A549 (cell line): ENCODE measurements at regions not wholly inside any gene's neighbourhood (a gene's known extent, or its start where the extent isn't known, plus 50 kb on each side); places are given as distances from the start of the nearest gene placed in this dataset.

Experiments
- ATAC-seq, 2 experiments: fragments of 200-7000 bp in 1 of 2; fragments of >200 bp in 1 of 2; cut with Nextera tagmentation in 1 of 2; cut with Tn5 transposase in 1 of 2; 3 replicates each; pipeline versions ENCODE4 v1.8.0 to v1.9.1; 2018 to 2020; ENCODE audit warnings: mild to moderate bottlenecking in 1 of 2, moderate library complexity in 1 of 2
- CTCF ChIA-PET: fragments of 300-600 bp; sonication (Branson Sonifier 250); formaldehyde crosslinking; extraction: SDS; loops from one replicate; lab custom pipeline; 2021; ENCODE audit warnings: antibody characterized with exemption, inconsistent platforms; lab: Yijun Ruan, JAX
- POLR2A ChIA-PET: fragments of 350-600 bp; formaldehyde crosslinking; extraction: SDS; loops from one replicate; lab custom pipeline; 2021; ENCODE audit warnings: antibody characterized with exemption, inconsistent platforms; lab: Yijun Ruan, JAX
- DNase-seq, 2 experiments: peaks; one replicate each; pipeline versions ENCODE4 v3.0.0 to v3.0.0-alpha.2; 2011 to 2016; ENCODE audit warnings: low read depth in 1 of 2, low spot score in 1 of 2
- FAIRE-seq: peaks from 2 replicates; lab custom pipeline; 2011; peaks lifted over from hg19 to GRCh38; lab: Jason Lieb, UNC
- H3K27ac ChIP-seq, 2 experiments: fragments of >200 bp; sonication (Bioruptor Twin); formaldehyde crosslinking; 3 replicates each; pipeline ENCODE4 v1.5.1; 2016 to 2017
- H3K4me1 ChIP-seq: fragments of >200 bp; sonication (Bioruptor Twin); formaldehyde crosslinking; 3 replicates; pipeline ENCODE4 v1.6.1; 2016
- H3K4me2 ChIP-seq: fragments of >200 bp; sonication (Bioruptor Twin); formaldehyde crosslinking; 3 replicates; pipeline ENCODE4 v1.6.1; 2016
- H3K4me3 ChIP-seq: fragments of >200 bp; sonication (Bioruptor Twin); formaldehyde crosslinking; 3 replicates; pipeline ENCODE4 v1.5.1; 2016
- H3K9me3 ChIP-seq: fragments of >200 bp; sonication (Bioruptor Twin); formaldehyde crosslinking; 3 replicates; pipeline ENCODE4 v1.6.1; 2016
- ATOH8 ChIP-seq: fragments of 250-450 bp; sonication (Bioruptor Pico); IDR thresholded peaks from 2 replicates; pipeline ENCODE4 v1.5.0; 2020; ENCODE audit warnings: low read depth, mild to moderate bottlenecking, moderate library complexity
- BHLHE40 ChIP-seq: IDR thresholded peaks from 2 replicates; pipeline ENCODE4 v1.6.1; 2012; ENCODE audit warnings: low read depth, low read length, inconsistent platforms
- CHD2 ChIP-seq: fragments of 150-350 bp; IDR thresholded peaks from 2 replicates; pipeline ENCODE4 v1.6.1; 2014; ENCODE audit warnings: low read length; ENCODE audit not compliant: partially characterized antibody
- CTCF ChIP-seq: fragments of >200 bp; sonication (Bioruptor Twin); formaldehyde crosslinking; IDR thresholded peaks from 3 replicates; pipeline ENCODE4 v1.5.1; 2016
- EHF ChIP-seq: fragments of 250-450 bp; sonication (Bioruptor Pico); IDR thresholded peaks from 2 replicates; pipeline ENCODE4 v1.5.0; 2020; ENCODE audit warnings: mild to moderate bottlenecking
- ELK1 ChIP-seq: fragments of 150-350 bp; IDR thresholded peaks from 2 replicates; pipeline ENCODE4 v1.6.1; 2014; ENCODE audit warnings: low read depth, mild to moderate bottlenecking, low read length
- EP300 ChIP-seq, 2 experiments: fragments of >200 bp; sonication (Bioruptor Twin); formaldehyde crosslinking; IDR thresholded peaks; 2 replicates in 1 of 2; 3 replicates in 1 of 2; pipeline ENCODE4 v1.6.1; 2016 to 2017
- FOSL2 ChIP-seq, 2 experiments: fragments of 450-650 bp in 1 of 2; fragments of >200 bp in 1 of 2; sonication (Bioruptor Twin) in 1 of 2; formaldehyde crosslinking; IDR thresholded peaks; 2 replicates each; pipeline versions ENCODE4 v1.5.0 to v1.6.1; 2016 to 2020; ENCODE audit warnings: mild to moderate bottlenecking in 1 of 2, moderate library complexity in 1 of 2
- HEYL ChIP-seq: fragments of 250-450 bp; sonication (Bioruptor Pico); IDR thresholded peaks from 2 replicates; pipeline ENCODE4 v1.8.0; 2021; ENCODE audit warnings: mild to moderate bottlenecking, moderate library complexity
- HMGXB4 ChIP-seq: fragments of 250-450 bp; sonication (Bioruptor Pico); IDR thresholded peaks from 2 replicates; pipeline ENCODE4 v1.5.0; 2021; ENCODE audit warnings: mild to moderate bottlenecking, moderate library complexity, borderline replicate concordance
- HOXA7 ChIP-seq: fragments of 250-450 bp; sonication (Bioruptor Pico); IDR thresholded peaks from 2 replicates; pipeline ENCODE4 v1.5.0; 2020; ENCODE audit warnings: mild to moderate bottlenecking, moderate library complexity
- HOXB13 ChIP-seq: fragments of 250-450 bp; sonication (Bioruptor Pico); IDR thresholded peaks from 2 replicates; pipeline ENCODE4 v1.5.0; 2020; ENCODE audit warnings: low read depth, mild to moderate bottlenecking, moderate library complexity
- HOXB5 ChIP-seq: fragments of 250-450 bp; sonication (Bioruptor Pico); IDR thresholded peaks from 2 replicates; pipeline ENCODE4 v1.5.0; 2020; ENCODE audit warnings: mild to moderate bottlenecking, moderate library complexity
- KDM1A ChIP-seq: fragments of 200-600 bp; sonication (generic); IDR thresholded peaks from 2 replicates; pipeline ENCODE4 v1.6.1; 2016; ENCODE audit warnings: low read depth, mild to moderate bottlenecking
- KDM5A ChIP-seq: fragments of 200-600 bp; sonication (generic); IDR thresholded peaks from 2 replicates; pipeline ENCODE4 v1.6.1; 2016; ENCODE audit warnings: antibody characterized with exemption, mild to moderate bottlenecking
- MAFK ChIP-seq: fragments of 450-650 bp; IDR thresholded peaks from 2 replicates; pipeline ENCODE4 v1.6.1; 2014; ENCODE audit not compliant: partially characterized antibody
- MYC ChIP-seq: IDR thresholded peaks from 2 replicates; pipeline ENCODE4 v1.6.1; 2012; ENCODE audit warnings: mild to moderate bottlenecking, inconsistent platforms, low read length, improper control_type of control experiment, borderline replicate concordance
- NR3C1 ChIP-seq: fragments of >200 bp; sonication (Bioruptor Twin); formaldehyde crosslinking; IDR thresholded peaks from 3 replicates; pipeline ENCODE4 v1.6.1; 2017
- PBX3 ChIP-seq: IDR thresholded peaks from 2 replicates; pipeline ENCODE4 v1.6.1; 2012
- PHF8 ChIP-seq: fragments of 200-600 bp; sonication (generic); IDR thresholded peaks from 2 replicates; pipeline ENCODE4 v1.6.1; 2016; ENCODE audit warnings: low read depth, mild to moderate bottlenecking, antibody characterized with exemption, moderate library complexity, borderline replicate concordance
- RAD21 ChIP-seq, 2 experiments: fragments of >200 bp in 1 of 2; sonication (Bioruptor Twin) in 1 of 2; formaldehyde crosslinking in 1 of 2; IDR thresholded peaks in 1 of 2; conservative IDR thresholded peaks in 1 of 2; 2 replicates in 1 of 2; 3 replicates in 1 of 2; pipeline ENCODE4 v1.6.1; 2012 to 2018; ENCODE audit warnings: inconsistent platforms in 1 of 2
- RARB ChIP-seq: fragments of 250-450 bp; sonication (Bioruptor Pico); IDR thresholded peaks from 2 replicates; pipeline ENCODE4 v1.8.0; 2021; ENCODE audit warnings: mild to moderate bottlenecking, moderate library complexity
- RFX5 ChIP-seq: fragments of 450-650 bp; IDR thresholded peaks from 2 replicates; pipeline ENCODE4 v1.7.1; 2014; ENCODE audit warnings: antibody characterized with exemption, mild to moderate bottlenecking, moderate library complexity
- TFCP2L1 ChIP-seq: fragments of 250-450 bp; sonication (Bioruptor Pico); IDR thresholded peaks from 2 replicates; pipeline ENCODE4 v1.5.0; 2021; ENCODE audit warnings: mild to moderate bottlenecking
- ZC3H11A ChIP-seq: fragments of 450-650 bp; IDR thresholded peaks from 2 replicates; pipeline ENCODE4 v1.6.1; 2014; ENCODE audit warnings: antibody characterized with exemption, mild to moderate bottlenecking
- ZFP36 ChIP-seq: fragments of 450-650 bp; IDR thresholded peaks from 2 replicates; pipeline ENCODE4 v1.6.1; 2014; ENCODE audit warnings: borderline replicate concordance; ENCODE audit not compliant: partially characterized antibody
- ZNF302 ChIP-seq: fragments of 250-450 bp; sonication (Bioruptor Pico); IDR thresholded peaks from 2 replicates; pipeline ENCODE4 v1.9.0; 2021; ENCODE audit warnings: inconsistent platforms, mild to moderate bottlenecking, moderate library complexity
- WGBS: methylation state at CpG from one replicate; pipeline ENCODE4 v1.1.6; 2017; ENCODE audit errors: missing lambda C conversion rate; 5-methylcytosine and 5-hydroxymethylcytosine counted together

- DNase-seq (no peak), FAIRE-seq (no peak), ATAC-seq (peak in 1 of 2 experiments; percentile 54; a peak in 3 of 6 replicates)
- 0 out of 3 replicates have a peak, but pooled peaks cover 4% of the 10 kb centered on the region for H3K4me1 ChIP-seq
- no peaks in the 10 kb centered on the region for H3K9me3 ChIP-seq
- WGBS, result 34% methylated on average over 12 of the region's 12 CpGs
- peak overlapping the region; percentile 6; the same call in 1 of the 3 replicates for H3K4me2 ChIP-seq
- H3K27ac ChIP-seq, result no peak overlapping the region
- POLR2A ChIA-PET, result no interaction called here
- no peak overlapping the region for H3K4me3 ChIP-seq
- CTCF ChIA-PET, result interaction anchor here (0.8 to 1.2 kb wide), 2 partner anchors 12 to 135 kb away, joined by 3 read pairs; no protein-coding TSS in a partner anchor
- no peak for TF ChIP-seq ELK1
- TF ChIP-seq KDM1A, result no peak
- TF ChIP-seq RFX5, result no peak
- TF ChIP-seq NR3C1, result no peak
- TF ChIP-seq FOSL2 (IDR thresholded peaks at IDR 0.05), result no peak
- no peak for TF ChIP-seq FOSL2 (CRISPR knock-in tag; IDR thresholded peaks at IDR 0.05)
- TF ChIP-seq RAD21 (conservative IDR thresholded peaks at IDR 0.05 in 1 of 2, IDR thresholded peaks at IDR 0.05 in 1 of 2), result no peak
- no peak for TF ChIP-seq MAFK
- TF ChIP-seq HOXA7, result no peak
- no peak for TF ChIP-seq HOXB5
- TF ChIP-seq, all 56 proteins: peak for 0
Observed at GRCh38 chr15:72970933-72971760, 81.1 kb upstream of the NEO1 start.

- Histone ChIP-seq H3K4me1 (0 out of 3 replicates have a peak, but pooled peaks cover 4% of the 10 kb centered on the region), H3K27ac (no peak overlapping the region), H3K4me2 (peak overlapping the region; percentile 36; the same call in 2 of the 3 replicates), H3K9me3 (peaks cover 1% of the 10 kb centered on the region; the same call in 1 of the 3 replicates), H3K4me3 (no peak overlapping the region)
- DNase-seq (peak in 1 of 2 experiments; percentile 37), FAIRE-seq (no peak), ATAC-seq (no peak)
- WGBS, result 11% methylated on average over 5 of the region's 5 CpGs
- ChIA-PET POLR2A (no interaction called here), CTCF (interaction anchor here (2.0 kb wide), 1 partner anchor 12 kb away, joined by 6 read pairs; no protein-coding TSS in a partner anchor)
- TF ChIP-seq EP300 (IDR thresholded peaks at IDR 0.05), result no peak
- no peak for TF ChIP-seq ZFP36
- TF ChIP-seq RARB (CRISPR knock-in tag), result no peak
- no peak for TF ChIP-seq CTCF
- TF ChIP-seq RAD21 (conservative IDR thresholded peaks at IDR 0.05 in 1 of 2, IDR thresholded peaks at IDR 0.05 in 1 of 2), result no peak
- TF ChIP-seq FOSL2 (IDR thresholded peaks at IDR 0.05), result no peak
- TF ChIP-seq FOSL2 (CRISPR knock-in tag; IDR thresholded peaks at IDR 0.05), result no peak
- TF ChIP-seq ATOH8 (CRISPR knock-in tag), result no peak
- TF ChIP-seq EHF, result no peak
- no peak for TF ChIP-seq BHLHE40
- TF ChIP-seq HOXB13 (CRISPR knock-in tag), result no peak
- TF ChIP-seq HMGXB4 (CRISPR knock-in tag), result no peak
- no peak for TF ChIP-seq HEYL (CRISPR knock-in tag)
- no peak for TF ChIP-seq PBX3
- no peak for TF ChIP-seq MYC
- no peak for TF ChIP-seq CHD2
- no peak for TF ChIP-seq ZNF302 (CRISPR knock-in tag)
- TF ChIP-seq ZC3H11A, result no peak
- no peak for TF ChIP-seq TFCP2L1
- TF ChIP-seq PHF8, result no peak
- TF ChIP-seq KDM5A, result no peak
Observed at GRCh38 chr15:72968531-72968922, 83.7 kb upstream of the NEO1 start.
